ENCODE measurements at regions not wholly inside any gene's neighbourhood (a gene's known extent, or its start where the extent isn't known, plus 50 kb on each side); places are given as distances from the start of the nearest gene placed in this dataset.
"Not testable (repeated sequence)": the region's sequence is repeated elsewhere in the genome, so short reads cannot be mapped to it uniquely, and the experiment has no call there.

GRCh38 chr16:9599415-9600120 is 508.1 kb downstream of the HAPSTR1 start:
- Histone ChIP-seq H3K4me1 (replicated peaks) (no peaks in the 10 kb centered on the region), H3K9me3 (replicated peaks) (no peaks in the 10 kb centered on the region), H3K4me3 (no peak overlapping the region), H3K27me3 (replicated peaks) (peaks cover 6% of the 10 kb centered on the region; the same call in 1 of the 2 replicates), H3K27ac (no peak overlapping the region), H3K36me3 (no peaks in the 10 kb centered on the region)
- no peak for DNase-seq (ENCODE audit: low read depth in 1 of 2, low spot score in 2 of 2)

GRCh38 chr16:9602189-9602588 is 510.7 kb downstream of the HAPSTR1 start:
- Histone ChIP-seq H3K27me3 (replicated peaks) (peaks cover 13% of the 10 kb centered on the region; the same call in 1 of the 2 replicates), H3K4me1 (replicated peaks) (no peaks in the 10 kb centered on the region), H3K9me3 (replicated peaks) (no peaks in the 10 kb centered on the region), H3K4me3 (no peak overlapping the region), H3K27ac (no peak overlapping the region), H3K36me3 (no peaks in the 10 kb centered on the region)
- DNase-seq (ENCODE audit: low read depth in 1 of 2, low spot score in 2 of 2): no peak

GRCh38 chr16:9603316-9603715 is 511.9 kb downstream of the HAPSTR1 start:
- H3K4me3 ChIP-seq: no peak overlapping the region
- H3K27ac ChIP-seq: no peak overlapping the region
- no peak for DNase-seq (ENCODE audit: low read depth in 1 of 2, low spot score in 2 of 2)
- no peaks in the 10 kb centered on the region for H3K36me3 ChIP-seq
- peaks cover 13% of the 10 kb centered on the region; the same call in 1 of the 2 replicates for H3K27me3 ChIP-seq (replicated peaks)
- H3K9me3 ChIP-seq (replicated peaks): no peaks in the 10 kb centered on the region
- H3K4me1 ChIP-seq (replicated peaks): no peaks in the 10 kb centered on the region

- no peaks in the 10 kb centered on the region for H3K36me3 ChIP-seq
- H3K4me3 ChIP-seq: no peak overlapping the region
- H3K9me3 ChIP-seq (replicated peaks): no peaks in the 10 kb centered on the region
- no peak overlapping the region for H3K27ac ChIP-seq
- H3K27me3 ChIP-seq (replicated peaks): peaks cover 13% of the 10 kb centered on the region; the same call in 1 of the 2 replicates
- DNase-seq (ENCODE audit: low read depth in 1 of 2, low spot score in 2 of 2): no peak
- H3K4me1 ChIP-seq (replicated peaks): no peaks in the 10 kb centered on the region
Measured at GRCh38 chr16:9607515-9608230, 516.2 kb downstream of the HAPSTR1 start.

- Histone ChIP-seq H3K27me3 (replicated peaks) (peaks cover 3% of the 10 kb centered on the region; the same call in 1 of the 2 replicates), H3K9me3 (replicated peaks) (no peaks in the 10 kb centered on the region), H3K27ac (no peak overlapping the region), H3K36me3 (no peaks in the 10 kb centered on the region), H3K4me3 (no peak overlapping the region), H3K4me1 (replicated peaks) (no peaks in the 10 kb centered on the region)
- DNase-seq (ENCODE audit: low read depth in 1 of 2, low spot score in 2 of 2): no peak
Measured at GRCh38 chr16:9610727-9611126, 519.3 kb downstream of the HAPSTR1 start.

GRCh38 chr16:9612267-9612666 is 520.8 kb downstream of the HAPSTR1 start:
- Histone ChIP-seq H3K27me3 (replicated peaks) (no peaks in the 10 kb centered on the region; the same call in none of the 2 replicates), H3K4me1 (replicated peaks) (no peaks in the 10 kb centered on the region)
- no peak for DNase-seq (ENCODE audit: low read depth in 1 of 2, low spot score in 2 of 2)

GRCh38 chr16:9614389-9614788 is 522.9 kb downstream of the HAPSTR1 start:
- no peaks in the 10 kb centered on the region for H3K9me3 ChIP-seq (replicated peaks)
- no peaks in the 10 kb centered on the region for H3K4me1 ChIP-seq (replicated peaks)
- H3K4me3 ChIP-seq: no peak overlapping the region
- no peak for DNase-seq (ENCODE audit: low read depth in 1 of 2, low spot score in 2 of 2)
- H3K27me3 ChIP-seq (replicated peaks): no peaks in the 10 kb centered on the region; the same call in none of the 2 replicates
- no peak overlapping the region for H3K27ac ChIP-seq
- no peaks in the 10 kb centered on the region for H3K36me3 ChIP-seq

More at GRCh38 chr16:9612267-9612666, 520.8 kb downstream of the HAPSTR1 start:
- no peak overlapping the region for H3K27ac ChIP-seq
- H3K36me3 ChIP-seq: no peaks in the 10 kb centered on the region
- H3K4me3 ChIP-seq: no peak overlapping the region
- H3K9me3 ChIP-seq (replicated peaks): no peaks in the 10 kb centered on the region

- no peaks in the 10 kb centered on the region; the same call in none of the 2 replicates for H3K27me3 ChIP-seq (replicated peaks)
- H3K27ac ChIP-seq: no peak overlapping the region
- H3K4me1 ChIP-seq (replicated peaks): no peaks in the 10 kb centered on the region
- DNase-seq (ENCODE audit: low read depth in 1 of 2, low spot score in 2 of 2): no peak
- no peak overlapping the region for H3K4me3 ChIP-seq
- H3K36me3 ChIP-seq: no peaks in the 10 kb centered on the region
- H3K9me3 ChIP-seq (replicated peaks): no peaks in the 10 kb centered on the region
Measured at GRCh38 chr16:9622268-9622667, 530.8 kb downstream of the HAPSTR1 start.

- H3K4me3 ChIP-seq: no peak overlapping the region
- no peaks in the 10 kb centered on the region; the same call in 1 of the 2 replicates for H3K27me3 ChIP-seq (replicated peaks)
- H3K9me3 ChIP-seq (replicated peaks): no peaks in the 10 kb centered on the region
- H3K4me1 ChIP-seq (replicated peaks): no peaks in the 10 kb centered on the region
- no peak for DNase-seq (ENCODE audit: low read depth in 1 of 2, low spot score in 2 of 2)
- H3K36me3 ChIP-seq: no peaks in the 10 kb centered on the region
- H3K27ac ChIP-seq: no peak overlapping the region
Measured at GRCh38 chr16:9625122-9625521, 533.7 kb downstream of the HAPSTR1 start.

GRCh38 chr16:9627427-9627826 is 536.0 kb downstream of the HAPSTR1 start:
- Histone ChIP-seq H3K27me3 (replicated peaks) (no peaks in the 10 kb centered on the region), H3K4me3 (no peak overlapping the region), H3K9me3 (replicated peaks) (no peaks in the 10 kb centered on the region), H3K36me3 (no peaks in the 10 kb centered on the region), H3K4me1 (replicated peaks) (no peaks in the 10 kb centered on the region), H3K27ac (no peak overlapping the region)
- no peak for DNase-seq (ENCODE audit: low read depth in 1 of 2, low spot score in 2 of 2)

GRCh38 chr16:9630119-9630518 is 538.7 kb downstream of the HAPSTR1 start:
- Histone ChIP-seq H3K27me3 (replicated peaks) (no peaks in the 10 kb centered on the region), H3K36me3 (no peaks in the 10 kb centered on the region), H3K4me3 (no peak overlapping the region), H3K4me1 (replicated peaks) (no peaks in the 10 kb centered on the region), H3K9me3 (replicated peaks) (no peaks in the 10 kb centered on the region), H3K27ac (no peak overlapping the region)
- DNase-seq (ENCODE audit: low read depth in 1 of 2, low spot score in 2 of 2): no peak

- H3K36me3 ChIP-seq: no peaks in the 10 kb centered on the region
- H3K4me1 ChIP-seq (replicated peaks): no peaks in the 10 kb centered on the region
- H3K4me3 ChIP-seq: no peak overlapping the region
- H3K27ac ChIP-seq: no peak overlapping the region
- no peaks in the 10 kb centered on the region for H3K9me3 ChIP-seq (replicated peaks)
- no peaks in the 10 kb centered on the region for H3K27me3 ChIP-seq (replicated peaks)
- DNase-seq (ENCODE audit: low read depth in 1 of 2, low spot score in 2 of 2): no peak
Measured at GRCh38 chr16:9630985-9631384, 539.5 kb downstream of the HAPSTR1 start.

- no peak overlapping the region for H3K27ac ChIP-seq
Measured at GRCh38 chr16:9633844-9634243, 542.4 kb downstream of the HAPSTR1 start.

GRCh38 chr16:9635150-9635720 is 543.8 kb downstream of the HAPSTR1 start:
- H3K4me1 ChIP-seq (replicated peaks); H3K36me3 ChIP-seq; H3K27ac ChIP-seq; H3K4me3 ChIP-seq; H3K9me3 ChIP-seq (replicated peaks); H3K27me3 ChIP-seq (replicated peaks); DNase-seq (ENCODE audit: low read depth in 1 of 2, low spot score in 2 of 2): not testable (repeated sequence)

More at GRCh38 chr16:9633844-9634243, 542.4 kb downstream of the HAPSTR1 start:
- DNase-seq (ENCODE audit: low read depth in 1 of 2, low spot score in 2 of 2): no peak
- Histone ChIP-seq H3K27me3 (replicated peaks) (no peaks in the 10 kb centered on the region), H3K9me3 (replicated peaks) (no peaks in the 10 kb centered on the region), H3K4me1 (replicated peaks) (no peaks in the 10 kb centered on the region), H3K36me3 (no peaks in the 10 kb centered on the region), H3K4me3 (no peak overlapping the region)
